GM12891 (cell line): ENCODE measurements at regions not wholly inside any gene's neighbourhood (a gene's known extent, or its start where the extent isn't known, plus 50 kb on each side); places are given as distances from the start of the nearest gene placed in this dataset.

Source experiments
- POLR2A ChIP-seq: IDR thresholded peaks from 2 replicates; pipeline ENCODE4 v1.6.1; 2011; ENCODE audit warnings: low read depth, low read length, control low read depth
- POLR2AphosphoS5 ChIP-seq: IDR thresholded peaks from 2 replicates; pipeline ENCODE4 v1.6.1; 2011; ENCODE audit warnings: low read depth, low read length, control low read depth
- TAF1 ChIP-seq: IDR thresholded peaks from 2 replicates; pipeline ENCODE4 v1.6.1; 2011; ENCODE audit warnings: low read depth, low read length, control low read depth

GRCh38 chr14:34168656-34169055, 217.8 kb upstream of the EGLN3 start:
- TF ChIP-seq POLR2AphosphoS5 (no peak), POLR2A (no peak), TAF1 (no peak)
